ENCODE measurements at regions not wholly inside any gene's neighbourhood (a gene's known extent, or its start where the extent isn't known, plus 50 kb on each side); places are given as distances from the start of the nearest gene placed in this dataset.
A peak's percentile ranks its signal among the peaks of the same experiment; 100 is the strongest.

GRCh38 chr2:207474863-207475485 lies 54.8 kb upstream of the CREB1 start:
- Histone ChIP-seq H4K20me1 (ENCODE audit: insufficient read depth, low read length) (no peaks in the 10 kb centered on the region), H3K27ac (ENCODE audit: low read depth, low read length) (no peak overlapping the region), H3K9me3 (ENCODE audit: insufficient read depth, low read depth, low read length) (no peaks in the 10 kb centered on the region), H3K27me3 (ENCODE audit: insufficient read depth, low read length) (no peaks in the 10 kb centered on the region), H3K4me2 (ENCODE audit: low read length) (peak overlapping the region; percentile 63), H3K9ac (ENCODE audit: low read length) (peak overlapping the region; percentile 9), H3K4me3 (ENCODE audit: insufficient read depth, low read depth, low read length) (no peak overlapping the region), H3K79me2 (ENCODE audit: insufficient read depth, low read length) (no peaks in the 10 kb centered on the region), H3K4me1 (ENCODE audit: insufficient read depth, low read length) (peaks cover 19% of the 10 kb centered on the region), H2AFZ (ENCODE audit: low read depth, low read length) (no peak overlapping the region), H3K36me3 (ENCODE audit: insufficient read depth, low read length) (no peaks in the 10 kb centered on the region)
- peak overlapping the region; percentile 20 for H3K4me3 Mint-ChIP-seq (ENCODE audit: unreplicated experiment)
- H3K27me3 Mint-ChIP-seq (ENCODE audit: low read depth, unreplicated experiment) = no peaks in the 10 kb centered on the region
- H3K9me3 Mint-ChIP-seq (ENCODE audit: unreplicated experiment) = peaks cover 2% of the 10 kb centered on the region
- peak; percentile 37 for FAIRE-seq
- no peaks in the 10 kb centered on the region for H3K36me3 Mint-ChIP-seq (ENCODE audit: low read depth, unreplicated experiment)
- H3K4me1 Mint-ChIP-seq (ENCODE audit: low read depth, unreplicated experiment) = peaks cover 37% of the 10 kb centered on the region
- DNase-seq (ENCODE audit: low read depth) = peak; percentile 17
- TF ChIP-seq CTCF (IDR thresholded peaks at IDR 0.05; ENCODE audit: insufficient read depth, low read depth, low read length) (peak; percentile 74), EZH2 (IDR thresholded peaks at IDR 0.05; ENCODE audit: insufficient read depth, low read length) (no peak)
- H3K27ac Mint-ChIP-seq (ENCODE audit: unreplicated experiment) = peak overlapping the region; percentile 67

GRCh38 chr2:207475546-207475945 lies 54.2 kb upstream of the CREB1 start:
- no peaks in the 10 kb centered on the region for H3K27me3 Mint-ChIP-seq (ENCODE audit: low read depth, unreplicated experiment)
- no peaks in the 10 kb centered on the region for H3K9me3 Mint-ChIP-seq (ENCODE audit: unreplicated experiment)
- no peaks in the 10 kb centered on the region for H3K9me3 ChIP-seq (ENCODE audit: insufficient read depth, low read depth, low read length)
- DNase-seq (ENCODE audit: low read depth) (peak; percentile 17), FAIRE-seq (no peak)
- TF ChIP-seq CTCF (IDR thresholded peaks at IDR 0.05; ENCODE audit: insufficient read depth, low read depth, low read length) (no peak), EZH2 (IDR thresholded peaks at IDR 0.05; ENCODE audit: insufficient read depth, low read length) (no peak)
- no peak overlapping the region for H3K4me3 Mint-ChIP-seq (ENCODE audit: unreplicated experiment)
- H3K9ac ChIP-seq (ENCODE audit: low read length) = peak overlapping the region; percentile 9
- no peak overlapping the region for H2AFZ ChIP-seq (ENCODE audit: low read depth, low read length)
- peak overlapping the region; percentile 63 for H3K4me2 ChIP-seq (ENCODE audit: low read length)
- H3K4me3 ChIP-seq (ENCODE audit: insufficient read depth, low read depth, low read length) = no peak overlapping the region
- no peaks in the 10 kb centered on the region for H3K36me3 ChIP-seq (ENCODE audit: insufficient read depth, low read length)
- peaks cover 35% of the 10 kb centered on the region for H3K4me1 Mint-ChIP-seq (ENCODE audit: low read depth, unreplicated experiment)
- H4K20me1 ChIP-seq (ENCODE audit: insufficient read depth, low read length) = no peaks in the 10 kb centered on the region
- peaks cover 19% of the 10 kb centered on the region for H3K4me1 ChIP-seq (ENCODE audit: insufficient read depth, low read length)
- no peaks in the 10 kb centered on the region for H3K36me3 Mint-ChIP-seq (ENCODE audit: low read depth, unreplicated experiment)
- H3K27ac Mint-ChIP-seq (ENCODE audit: unreplicated experiment) = peak overlapping the region; percentile 9
- H3K27ac ChIP-seq (ENCODE audit: low read depth, low read length) = no peak overlapping the region
- no peaks in the 10 kb centered on the region for H3K27me3 ChIP-seq (ENCODE audit: insufficient read depth, low read length)
- no peaks in the 10 kb centered on the region for H3K79me2 ChIP-seq (ENCODE audit: insufficient read depth, low read length)

- H3K4me3 Mint-ChIP-seq (ENCODE audit: unreplicated experiment) = no peak overlapping the region
- no peak for FAIRE-seq
- H3K9me3 Mint-ChIP-seq (ENCODE audit: unreplicated experiment) = no peaks in the 10 kb centered on the region
- H3K4me1 ChIP-seq (ENCODE audit: insufficient read depth, low read length) = peaks cover 12% of the 10 kb centered on the region
- H4K20me1 ChIP-seq (ENCODE audit: insufficient read depth, low read length) = no peaks in the 10 kb centered on the region
- H2AFZ ChIP-seq (ENCODE audit: low read depth, low read length) = no peak overlapping the region
- H3K27ac Mint-ChIP-seq (ENCODE audit: unreplicated experiment) = no peak overlapping the region
- H3K79me2 ChIP-seq (ENCODE audit: insufficient read depth, low read length) = no peaks in the 10 kb centered on the region
- no peaks in the 10 kb centered on the region for H3K27me3 ChIP-seq (ENCODE audit: insufficient read depth, low read length)
- no peak overlapping the region for H3K4me3 ChIP-seq (ENCODE audit: insufficient read depth, low read depth, low read length)
- H3K27ac ChIP-seq (ENCODE audit: low read depth, low read length) = no peak overlapping the region
- no peaks in the 10 kb centered on the region for H3K36me3 Mint-ChIP-seq (ENCODE audit: low read depth, unreplicated experiment)
- no peaks in the 10 kb centered on the region for H3K27me3 Mint-ChIP-seq (ENCODE audit: low read depth, unreplicated experiment)
- no peak for DNase-seq (ENCODE audit: low read depth)
- no peak overlapping the region for H3K9ac ChIP-seq (ENCODE audit: low read length)
- TF ChIP-seq CTCF (IDR thresholded peaks at IDR 0.05; ENCODE audit: insufficient read depth, low read depth, low read length) (no peak), EZH2 (IDR thresholded peaks at IDR 0.05; ENCODE audit: insufficient read depth, low read length) (no peak)
- no peaks in the 10 kb centered on the region for H3K9me3 ChIP-seq (ENCODE audit: insufficient read depth, low read depth, low read length)
- H3K4me1 Mint-ChIP-seq (ENCODE audit: low read depth, unreplicated experiment) = peaks cover 27% of the 10 kb centered on the region
- H3K4me2 ChIP-seq (ENCODE audit: low read length) = no peak overlapping the region
- no peaks in the 10 kb centered on the region for H3K36me3 ChIP-seq (ENCODE audit: insufficient read depth, low read length)
Observed at GRCh38 chr2:207477896-207478295, 51.9 kb upstream of the CREB1 start.
